ENCODE measurements at regions not wholly inside any gene's neighbourhood (a gene's known extent, or its start where the extent isn't known, plus 50 kb on each side); places are given as distances from the start of the nearest gene placed in this dataset.

DNA sequence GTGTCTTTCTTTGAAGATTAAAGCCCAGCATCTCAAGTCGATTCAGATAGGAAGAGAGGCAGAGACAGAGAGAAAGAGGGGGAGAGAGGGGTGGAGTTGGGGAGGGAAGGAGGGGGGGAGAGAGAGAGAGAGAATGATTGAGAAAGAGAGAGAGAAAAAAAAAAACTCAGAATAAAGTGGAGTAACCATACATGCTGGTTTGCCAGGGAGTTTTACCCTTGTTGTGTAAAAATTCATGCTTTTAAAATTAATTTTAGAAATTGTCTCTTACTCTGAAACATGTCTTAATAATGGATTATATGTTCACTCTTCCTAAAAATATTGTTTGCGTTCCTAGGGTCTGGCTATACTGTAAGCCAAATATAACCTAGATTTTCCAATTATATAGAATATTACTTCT is 908.5 kb downstream of the DSC3 start:
- H3K4me3 ChIP-seq, result no peak overlapping the region
- no peaks in the 10 kb centered on the region for H3K9me3 ChIP-seq (ENCODE audit: low read depth)
- Mint-ChIP-seq H3K36me3 (no peaks in the 10 kb centered on the region), H3K27me3 (ENCODE audit: insufficient read depth, low read depth) (no peaks in the 10 kb centered on the region), H3K4me1 (no peaks in the 10 kb centered on the region), H3K4me3 (no peak overlapping the region), H3K27ac (no peak overlapping the region), H3K9me3 (no peaks in the 10 kb centered on the region)
- no peak for TF ChIP-seq EZH2phosphoT487 (IDR thresholded peaks at IDR 0.05)
- TF ChIP-seq, protein P1, sequence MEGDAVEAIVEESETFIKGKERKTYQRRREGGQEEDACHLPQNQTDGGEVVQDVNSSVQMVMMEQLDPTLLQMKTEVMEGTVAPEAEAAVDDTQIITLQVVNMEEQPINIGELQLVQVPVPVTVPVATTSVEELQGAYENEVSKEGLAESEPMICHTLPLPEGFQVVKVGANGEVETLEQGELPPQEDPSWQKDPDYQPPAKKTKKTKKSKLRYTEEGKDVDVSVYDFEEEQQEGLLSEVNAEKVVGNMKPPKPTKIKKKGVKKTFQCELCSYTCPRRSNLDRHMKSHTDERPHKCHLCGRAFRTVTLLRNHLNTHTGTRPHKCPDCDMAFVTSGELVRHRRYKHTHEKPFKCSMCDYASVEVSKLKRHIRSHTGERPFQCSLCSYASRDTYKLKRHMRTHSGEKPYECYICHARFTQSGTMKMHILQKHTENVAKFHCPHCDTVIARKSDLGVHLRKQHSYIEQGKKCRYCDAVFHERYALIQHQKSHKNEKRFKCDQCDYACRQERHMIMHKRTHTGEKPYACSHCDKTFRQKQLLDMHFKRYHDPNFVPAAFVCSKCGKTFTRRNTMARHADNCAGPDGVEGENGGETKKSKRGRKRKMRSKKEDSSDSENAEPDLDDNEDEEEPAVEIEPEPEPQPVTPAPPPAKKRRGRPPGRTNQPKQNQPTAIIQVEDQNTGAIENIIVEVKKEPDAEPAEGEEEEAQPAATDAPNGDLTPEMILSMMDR (IDR thresholded peaks at IDR 0.05), result no peak
- no peak for TF ChIP-seq EZH2 (IDR thresholded peaks at IDR 0.05)
- no peaks in the 10 kb centered on the region for H3K36me3 ChIP-seq
- no peak overlapping the region for H2AFZ ChIP-seq (replicated peaks)
- no peak overlapping the region for H3K9ac ChIP-seq
- no peak overlapping the region for H3K4me2 ChIP-seq
- DNase-seq (ENCODE audit: low spot score), result no peak
- no peaks in the 10 kb centered on the region for H3K79me2 ChIP-seq (ENCODE audit: low read depth)
- no peak overlapping the region for H3K27ac ChIP-seq
- H3K4me1 ChIP-seq, result no peaks in the 10 kb centered on the region
- H4K20me1 ChIP-seq (ENCODE audit: low read depth), result no peaks in the 10 kb centered on the region
- no peaks in the 10 kb centered on the region for H3K27me3 ChIP-seq
- no peaks in the 10 kb centered on the region for H3F3A ChIP-seq (ENCODE audit: low read depth)

DNA sequence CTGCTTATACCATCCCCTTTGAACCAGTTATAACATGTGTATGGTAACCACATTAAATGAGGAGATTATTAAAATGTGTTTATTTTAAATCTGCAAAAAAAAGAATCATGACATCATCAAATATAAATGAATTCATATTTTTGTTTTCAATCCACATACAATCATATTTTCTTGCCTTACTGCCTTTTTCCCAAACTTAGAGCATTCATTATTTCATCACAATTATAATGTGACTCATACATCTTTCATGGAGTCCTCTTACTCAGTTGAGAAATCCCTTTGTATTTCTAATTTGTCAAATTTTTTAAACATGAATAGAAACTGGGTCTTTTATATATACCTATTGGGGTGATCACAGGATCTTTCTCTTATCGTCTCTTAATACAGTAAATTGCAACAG is 909.6 kb downstream of the DSC3 start:
- DNase-seq (ENCODE audit: low spot score), result no peak

DNA sequence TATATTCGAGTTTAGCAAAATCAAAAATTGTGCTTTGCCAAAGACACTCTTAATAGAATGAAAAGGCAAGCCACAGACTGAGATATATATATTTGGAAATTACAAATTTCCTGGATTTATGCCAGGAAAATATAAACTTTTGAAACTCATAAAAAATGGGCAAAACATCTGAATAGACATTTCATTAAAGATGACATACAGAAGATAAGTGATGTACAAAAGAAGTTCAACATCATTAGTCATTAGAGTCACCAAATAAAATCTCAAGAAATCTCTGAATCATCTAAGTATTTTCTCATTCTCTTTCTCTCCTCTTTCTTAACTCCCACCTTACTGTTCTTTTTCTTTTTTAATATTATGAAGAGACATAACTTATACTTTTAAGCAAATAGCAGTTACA is 921.1 kb downstream of the DSC3 start:
- Histone ChIP-seq H3K79me2 (ENCODE audit: low read depth) (no peaks in the 10 kb centered on the region), H3K27ac (no peak overlapping the region), H3K4me1 (no peaks in the 10 kb centered on the region), H3K9ac (no peak overlapping the region), H3K4me2 (no peak overlapping the region), H4K20me1 (ENCODE audit: low read depth) (no peaks in the 10 kb centered on the region), H3K36me3 (no peaks in the 10 kb centered on the region), H3K4me3 (no peak overlapping the region), H3K27me3 (no peaks in the 10 kb centered on the region), H3K9me3 (ENCODE audit: low read depth) (no peaks in the 10 kb centered on the region), H3F3A (ENCODE audit: low read depth) (no peaks in the 10 kb centered on the region), H2AFZ (replicated peaks) (no peak overlapping the region)
- Mint-ChIP-seq H3K4me1 (no peaks in the 10 kb centered on the region), H3K27me3 (ENCODE audit: insufficient read depth, low read depth) (no peaks in the 10 kb centered on the region), H3K4me3 (no peak overlapping the region), H3K9me3 (peaks cover 4% of the 10 kb centered on the region), H3K27ac (no peak overlapping the region), H3K36me3 (no peaks in the 10 kb centered on the region)
- no peak for DNase-seq (ENCODE audit: low spot score)
- TF ChIP-seq EZH2 (IDR thresholded peaks at IDR 0.05) (no peak), EZH2phosphoT487 (IDR thresholded peaks at IDR 0.05) (no peak)
- TF ChIP-seq, protein P1 (IDR thresholded peaks at IDR 0.05), result no peak

More for the DNA sequence above, 909.6 kb downstream of the DSC3 start:
- Mint-ChIP-seq H3K9me3 (no peaks in the 10 kb centered on the region), H3K36me3 (no peaks in the 10 kb centered on the region), H3K27ac (no peak overlapping the region), H3K4me1 (no peaks in the 10 kb centered on the region), H3K4me3 (no peak overlapping the region), H3K27me3 (ENCODE audit: insufficient read depth, low read depth) (no peaks in the 10 kb centered on the region)
- H4K20me1 ChIP-seq (ENCODE audit: low read depth), result no peaks in the 10 kb centered on the region
- no peaks in the 10 kb centered on the region for H3K9me3 ChIP-seq (ENCODE audit: low read depth)
- no peak overlapping the region for H3K9ac ChIP-seq
- no peak overlapping the region for H3K27ac ChIP-seq
- H3K4me3 ChIP-seq, result no peak overlapping the region
- no peaks in the 10 kb centered on the region for H3K4me1 ChIP-seq
- H3K36me3 ChIP-seq, result no peaks in the 10 kb centered on the region
- TF ChIP-seq, protein P1 (IDR thresholded peaks at IDR 0.05), result no peak
- no peak for TF ChIP-seq EZH2phosphoT487 (IDR thresholded peaks at IDR 0.05)
- TF ChIP-seq EZH2 (IDR thresholded peaks at IDR 0.05), result no peak
- no peak overlapping the region for H2AFZ ChIP-seq (replicated peaks)
- no peaks in the 10 kb centered on the region for H3F3A ChIP-seq (ENCODE audit: low read depth)
- no peaks in the 10 kb centered on the region for H3K79me2 ChIP-seq (ENCODE audit: low read depth)
- H3K4me2 ChIP-seq, result no peak overlapping the region
- no peaks in the 10 kb centered on the region for H3K27me3 ChIP-seq
